HCT116 (cell line): ENCODE measurements at regions not wholly inside any gene's neighbourhood (a gene's known extent, or its start where the extent isn't known, plus 50 kb on each side); places are given as distances from the start of the nearest gene placed in this dataset.

Source experiments
- ATAC-seq: fragments of 200-7000 bp; cut with Tn5 transposase; 2 replicates; pipeline ENCODE4 v1.9.1; 2020; ENCODE audit warnings: mild to moderate bottlenecking, moderate library complexity
- BruUV-seq: library from RNA; stranded (reverse); fragments of 400-500 nt; replicated peaks from 2 replicates; lab custom pipeline; 2021; lab: Mats Ljungman, UMichigan
- CTCF ChIA-PET: fragments of 300-600 bp; sonication (Branson Sonifier 250); formaldehyde crosslinking; loops from one replicate; lab custom pipeline; 2021; ENCODE audit warnings: antibody characterized with exemption; lab: Charles Lee
- POLR2A ChIA-PET: fragments of 300-600, 350-600 bp; sonication (Branson Sonifier 250); formaldehyde crosslinking; loops from one replicate; lab custom pipeline; 2021; ENCODE audit warnings: antibody characterized with exemption; lab: Charles Lee
- RAD21 ChIA-PET, 2 experiments: fragments of 300-600 bp; sonication (Branson Sonifier 250); formaldehyde crosslinking; loops; one replicate each; lab custom pipeline; 2023; ENCODE audit warnings: low total read pairs in 2 of 2; ENCODE audit not compliant: uncharacterized antibody in 2 of 2, unreplicated experiment in 2 of 2, low non-redundant PET in 1 of 2; lab: Charles Lee
- DNase-seq: peaks from one replicate; pipeline ENCODE4 v3.0.0-alpha.2; 2010; ENCODE audit warnings: low read depth, low spot score
- H2AFZ ChIP-seq: fragments of 200-600 bp; shearing (Covaris generic), sonication (generic); 2 replicates; pipeline ENCODE4 v1.6.1; 2017; ENCODE audit warnings: low read depth, mixed run types, mixed read lengths, antibody characterized with exemption, low read length; ENCODE audit not compliant: poor library complexity, severe bottlenecking
- H3K27ac ChIP-seq: 2 replicates; pipeline ENCODE4 v1.5.1; 2012; ENCODE audit warnings: low read depth, low read length
- H3K27me3 ChIP-seq: fragments of 200-600 bp; sonication (generic); 2 replicates; pipeline ENCODE4 v1.6.1; 2016; ENCODE audit warnings: mixed run types, low read length, mixed read lengths; ENCODE audit not compliant: insufficient read depth
- H3K36me3 ChIP-seq, 2 experiments: fragments of 200-500 bp in 1 of 2; fragments of 200-600 bp in 1 of 2; sonication (Bioruptor generic) in 1 of 2; sonication (generic) in 1 of 2; 2 replicates each; pipeline versions ENCODE4 v1.5.1 to v1.6.1; 2014 to 2016; ENCODE audit warnings: low read length in 2 of 2, inconsistent platforms in 1 of 2, mixed read lengths in 1 of 2, mixed run types in 1 of 2; ENCODE audit not compliant: insufficient read depth in 2 of 2, control insufficient read depth in 1 of 2
- H3K4me1 ChIP-seq, 2 experiments: fragments of 200-600 bp in 1 of 2; sonication (generic) in 1 of 2; 2 replicates each; pipeline versions ENCODE4 v1.5.1 to v1.6.1; 2012 to 2017; ENCODE audit warnings: low read length in 2 of 2, inconsistent platforms in 1 of 2, mild to moderate bottlenecking in 1 of 2, mixed read lengths in 1 of 2, mixed run types in 1 of 2, moderate library complexity in 1 of 2; ENCODE audit not compliant: insufficient read depth in 2 of 2, control insufficient read depth in 1 of 2
- H3K4me2 ChIP-seq: fragments of 200-600 bp; sonication (generic); 2 replicates; pipeline ENCODE4 v1.6.1; 2017; ENCODE audit warnings: mixed run types, low read length, mixed read lengths
- H3K4me3 ChIP-seq, 2 experiments: fragments of 200-600 bp in 1 of 2; sonication (generic) in 1 of 2; replicated peaks in 1 of 2; 2 replicates each; pipeline ENCODE4 v1.5.1; 2011 to 2016; ENCODE audit warnings: low read length in 2 of 2, control low read depth in 1 of 2, low read depth in 1 of 2, mild to moderate bottlenecking in 1 of 2, mixed read lengths in 1 of 2, mixed run types in 1 of 2
- H3K79me2 ChIP-seq: fragments of 200-600 bp; sonication (generic); 2 replicates; pipeline ENCODE4 v1.6.1; 2017; ENCODE audit warnings: mild to moderate bottlenecking, mixed run types, low read length, moderate library complexity, mixed read lengths; ENCODE audit not compliant: insufficient read depth
- H3K9ac ChIP-seq: fragments of 200-600 bp; sonication (generic); 2 replicates; pipeline ENCODE4 v1.6.1; 2016; ENCODE audit warnings: low read length, mixed read lengths
- H3K9me2 ChIP-seq: fragments of 200-600 bp; sonication (generic), shearing (Covaris generic); 2 replicates; pipeline ENCODE4 v1.6.1; 2017; ENCODE audit warnings: mixed run types, mild to moderate bottlenecking, moderate library complexity; ENCODE audit not compliant: insufficient read depth
- H3K9me3 ChIP-seq, 2 experiments: fragments of 200-500 bp in 1 of 2; fragments of 200-600 bp in 1 of 2; sonication (Bioruptor generic) in 1 of 2; sonication (generic) in 1 of 2; 2 replicates each; pipeline ENCODE4 v1.6.1; 2014 to 2017; ENCODE audit warnings: low read length in 2 of 2, mixed read lengths in 2 of 2, inconsistent platforms in 1 of 2, low read depth in 1 of 2, mild to moderate bottlenecking in 1 of 2, mixed run types in 1 of 2, moderate library complexity in 1 of 2; ENCODE audit not compliant: control insufficient read depth in 1 of 2, insufficient read depth in 1 of 2
- H4K20me1 ChIP-seq: fragments of 200-600 bp; sonication (generic), shearing (Covaris generic); 2 replicates; pipeline ENCODE4 v1.6.1; 2017; ENCODE audit warnings: mixed run types, mild to moderate bottlenecking, moderate library complexity; ENCODE audit not compliant: insufficient read depth
- ATF3 ChIP-seq: IDR thresholded peaks from 2 replicates; pipeline ENCODE4 v1.6.1; 2012
- CEBPB ChIP-seq: IDR thresholded peaks from 2 replicates; pipeline ENCODE4 v1.6.1; 2012; ENCODE audit warnings: low read depth
- CTCF ChIP-seq, 3 experiments: fragments of 200-600 bp in 1 of 3; sonication (generic) in 1 of 3; IDR thresholded peaks in 2 of 3; conservative IDR thresholded peaks in 1 of 3; 2 replicates each; pipeline ENCODE4 v1.5.1; 2012 to 2017; ENCODE audit warnings: low read depth in 2 of 3, low read length in 2 of 3, antibody characterized with exemption in 1 of 3, borderline replicate concordance in 1 of 3, control low read depth in 1 of 3, mild to moderate bottlenecking in 1 of 3, mixed read lengths in 1 of 3, mixed run types in 1 of 3, moderate library complexity in 1 of 3; ENCODE audit not compliant: insufficient read depth in 1 of 3
- EGR1 ChIP-seq: IDR thresholded peaks from 2 replicates; pipeline ENCODE4 v1.6.1; 2012; ENCODE audit warnings: low read depth
- EZH2 ChIP-seq: fragments of 200-600 bp; sonication (generic); IDR thresholded peaks from 2 replicates; pipeline ENCODE4 v1.6.1; 2017; ENCODE audit warnings: antibody characterized with exemption, mixed run types
- EZH2phosphoT487 ChIP-seq: fragments of 200-600 bp; IDR thresholded peaks from 2 replicates; pipeline ENCODE4 v1.6.1; 2018; ENCODE audit warnings: antibody characterized with exemption, borderline replicate concordance
- FOSL1 ChIP-seq: IDR thresholded peaks from 2 replicates; pipeline ENCODE4 v1.6.1; 2012; ENCODE audit warnings: low read depth
- JUND ChIP-seq: IDR thresholded peaks from 2 replicates; pipeline ENCODE4 v1.6.1; 2012
- MAX ChIP-seq: IDR thresholded peaks from 2 replicates; pipeline ENCODE4 v1.6.1; 2012
- POLR2A ChIP-seq: IDR thresholded peaks from 2 replicates; pipeline ENCODE4 v1.7.0; 2011; ENCODE audit warnings: borderline replicate concordance; ENCODE audit not compliant: insufficient read depth, insufficient read length; ENCODE audit errors: extremely low read depth
- POLR2AphosphoS5 ChIP-seq: IDR thresholded peaks from 2 replicates; pipeline ENCODE4 v1.6.1; 2011; ENCODE audit warnings: mild to moderate bottlenecking, low read depth, low read length, moderate library complexity
- RAD21 ChIP-seq: IDR thresholded peaks from 2 replicates; pipeline ENCODE4 v1.6.1; 2012; ENCODE audit warnings: low read depth, mild to moderate bottlenecking
- SIN3A ChIP-seq: IDR thresholded peaks from 2 replicates; pipeline ENCODE4 v1.6.1; 2012; ENCODE audit warnings: low read depth
- SRF ChIP-seq: IDR thresholded peaks from 2 replicates; pipeline ENCODE4 v1.6.1; 2012; ENCODE audit warnings: low read depth
- TCF7L2 ChIP-seq: IDR thresholded peaks from 2 replicates; pipeline ENCODE4 v1.7.0; 2011; ENCODE audit warnings: borderline replicate concordance, inconsistent platforms; ENCODE audit not compliant: insufficient read depth, insufficient read length; ENCODE audit errors: extremely low read depth
- YY1 ChIP-seq: IDR thresholded peaks from 2 replicates; pipeline ENCODE4 v1.6.1; 2011; ENCODE audit warnings: low read length, low read depth, moderate library complexity, mild to moderate bottlenecking; ENCODE audit not compliant: insufficient replicate concordance; ENCODE audit errors: extremely low read depth
- ZBTB33 ChIP-seq: IDR thresholded peaks from 2 replicates; pipeline ENCODE4 v1.6.1; 2011; ENCODE audit warnings: mild to moderate bottlenecking, low read length, moderate library complexity; ENCODE audit not compliant: insufficient replicate concordance; ENCODE audit errors: extremely low read depth
- ZFX ChIP-seq: fragments of 450-650 bp; IDR thresholded peaks from 2 replicates; pipeline ENCODE4 v1.6.1; 2017
- ZNF274 ChIP-seq: fragments of 200-500 bp; sonication (Bioruptor generic); IDR thresholded peaks from 2 replicates; pipeline ENCODE4 v1.6.1; 2014; ENCODE audit warnings: mild to moderate bottlenecking, low read depth, low read length, inconsistent platforms
- intact Hi-C: fragments of 100-400 bp; cut with micrococcal nuclease; formaldehyde crosslinking; loops from 2 replicates; pipeline ENCODE4 v1.10.0; 2022
- TF ChIP-seq, protein P1 (sequence below): IDR thresholded peaks from 2 replicates; pipeline ENCODE4 v1.6.1; 2012; ENCODE audit warnings: low read depth

DNA sequence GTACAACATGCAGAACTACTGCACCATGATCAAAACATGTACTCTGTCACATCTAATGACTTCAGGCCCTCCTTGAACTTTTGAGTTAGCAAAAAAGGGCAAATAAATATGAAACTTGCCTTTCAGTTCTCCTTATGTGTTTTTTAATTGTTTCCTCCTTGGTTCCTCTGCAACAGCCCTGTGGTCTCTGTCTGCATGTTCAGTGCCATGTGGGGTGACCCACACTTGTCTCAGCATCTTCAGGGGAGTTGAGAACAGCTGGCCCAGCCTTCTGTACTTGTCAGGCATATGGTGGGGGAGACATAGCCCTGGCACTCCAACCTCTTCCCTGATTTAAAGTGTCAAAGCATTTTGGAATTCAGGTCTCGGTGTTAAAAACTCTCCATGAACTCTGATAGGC is 188.0 kb upstream of the PGRMC2 start (continued):
- TF ChIP-seq RAD21: no peak

GRCh38 chr4:128471576-128471975 is 184.0 kb upstream of the PGRMC2 start:
- H4K20me1 ChIP-seq: no peaks in the 10 kb centered on the region
- no peak for DNase-seq
- no peaks in the 10 kb centered on the region for H3K27me3 ChIP-seq
- intact Hi-C loops: no loop called here
- no peaks in the 10 kb centered on the region for H3K9me2 ChIP-seq
- no peaks in the 10 kb centered on the region for H3K4me1 ChIP-seq
- no peak overlapping the region for H3K9ac ChIP-seq
- no peak overlapping the region for H3K4me3 ChIP-seq
- no peaks in the 10 kb centered on the region for H3K79me2 ChIP-seq
- H2AFZ ChIP-seq: no peak overlapping the region
- RAD21 ChIA-PET: no interaction called here
- CTCF ChIA-PET: interaction anchor here (1.9 kb wide), 1 partner anchor 17 kb away, joined by 4 read pairs; no protein-coding TSS in a partner anchor
- BruUV-seq: no TSS peak
- H3K27ac ChIP-seq: no peak overlapping the region
- no peak for ATAC-seq
- H3K9me3 ChIP-seq: no peaks in the 10 kb centered on the region
- no peak overlapping the region for H3K4me2 ChIP-seq
- no peaks in the 10 kb centered on the region for H3K36me3 ChIP-seq
- POLR2A ChIA-PET: no interaction called here
- TF ChIP-seq EGR1: no peak
- no peak for TF ChIP-seq TCF7L2
- no peak for TF ChIP-seq FOSL1
- no peak for TF ChIP-seq EZH2
- TF ChIP-seq POLR2A: no peak
- TF ChIP-seq SIN3A: no peak
- no peak for TF ChIP-seq MAX
- no peak for TF ChIP-seq ZBTB33
- no peak for TF ChIP-seq CEBPB
- no peak for TF ChIP-seq JUND
- no peak for TF ChIP-seq SRF
- no peak for TF ChIP-seq YY1
- TF ChIP-seq, protein P1, sequence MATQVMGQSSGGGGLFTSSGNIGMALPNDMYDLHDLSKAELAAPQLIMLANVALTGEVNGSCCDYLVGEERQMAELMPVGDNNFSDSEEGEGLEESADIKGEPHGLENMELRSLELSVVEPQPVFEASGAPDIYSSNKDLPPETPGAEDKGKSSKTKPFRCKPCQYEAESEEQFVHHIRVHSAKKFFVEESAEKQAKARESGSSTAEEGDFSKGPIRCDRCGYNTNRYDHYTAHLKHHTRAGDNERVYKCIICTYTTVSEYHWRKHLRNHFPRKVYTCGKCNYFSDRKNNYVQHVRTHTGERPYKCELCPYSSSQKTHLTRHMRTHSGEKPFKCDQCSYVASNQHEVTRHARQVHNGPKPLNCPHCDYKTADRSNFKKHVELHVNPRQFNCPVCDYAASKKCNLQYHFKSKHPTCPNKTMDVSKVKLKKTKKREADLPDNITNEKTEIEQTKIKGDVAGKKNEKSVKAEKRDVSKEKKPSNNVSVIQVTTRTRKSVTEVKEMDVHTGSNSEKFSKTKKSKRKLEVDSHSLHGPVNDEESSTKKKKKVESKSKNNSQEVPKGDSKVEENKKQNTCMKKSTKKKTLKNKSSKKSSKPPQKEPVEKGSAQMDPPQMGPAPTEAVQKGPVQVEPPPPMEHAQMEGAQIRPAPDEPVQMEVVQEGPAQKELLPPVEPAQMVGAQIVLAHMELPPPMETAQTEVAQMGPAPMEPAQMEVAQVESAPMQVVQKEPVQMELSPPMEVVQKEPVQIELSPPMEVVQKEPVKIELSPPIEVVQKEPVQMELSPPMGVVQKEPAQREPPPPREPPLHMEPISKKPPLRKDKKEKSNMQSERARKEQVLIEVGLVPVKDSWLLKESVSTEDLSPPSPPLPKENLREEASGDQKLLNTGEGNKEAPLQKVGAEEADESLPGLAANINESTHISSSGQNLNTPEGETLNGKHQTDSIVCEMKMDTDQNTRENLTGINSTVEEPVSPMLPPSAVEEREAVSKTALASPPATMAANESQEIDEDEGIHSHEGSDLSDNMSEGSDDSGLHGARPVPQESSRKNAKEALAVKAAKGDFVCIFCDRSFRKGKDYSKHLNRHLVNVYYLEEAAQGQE: no peak
- TF ChIP-seq POLR2AphosphoS5: no peak
- TF ChIP-seq ZFX: no peak
- no peak for TF ChIP-seq ATF3
- no peak for TF ChIP-seq CTCF (IDR thresholded peaks at IDR 0.05 in 2 of 3, conservative IDR thresholded peaks at IDR 0.05 in 1 of 3; ENCODE audit: borderline replicate concordance in 1 of 3, insufficient read depth in 1 of 3, low read depth in 2 of 3, low read length in 2 of 3)
- no peak for TF ChIP-seq ZNF274
- TF ChIP-seq EZH2phosphoT487: no peak
